ENCODE measurements at regions not wholly inside any gene's neighbourhood (a gene's known extent, or its start where the extent isn't known, plus 50 kb on each side); places are given as distances from the start of the nearest gene placed in this dataset.

GRCh38 chr13:40223585-40223984 is 442.9 kb downstream of the FOXO1 start:
- TF ChIP-seq CTCF (IDR thresholded peaks at IDR 0.05; ENCODE audit: low read length) (no peak), EZH2 (IDR thresholded peaks at IDR 0.05; ENCODE audit: borderline replicate concordance, low read length) (no peak)
